ENCODE measurements at regions not wholly inside any gene's neighbourhood (a gene's known extent, or its start where the extent isn't known, plus 50 kb on each side); places are given as distances from the start of the nearest gene placed in this dataset.

DNA sequence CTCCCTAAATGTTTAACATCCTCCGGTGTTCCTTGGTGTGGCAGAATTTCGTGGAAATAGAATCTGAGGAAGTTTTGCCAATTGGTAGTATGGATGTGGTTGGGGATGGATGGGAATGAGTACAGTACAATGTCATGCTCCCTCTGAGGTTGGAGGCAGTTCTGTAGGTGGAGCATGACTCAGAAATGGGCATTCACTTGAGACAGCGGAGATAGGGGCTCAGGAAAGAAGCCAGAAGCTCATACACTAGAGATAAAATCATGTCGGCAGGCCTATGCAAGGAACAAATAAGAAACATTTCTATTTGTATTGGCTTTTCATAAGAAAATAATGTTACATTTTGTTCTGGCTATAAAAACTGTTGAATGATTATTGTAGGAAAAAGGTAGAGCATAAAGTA, 196.0 kb downstream of the URB2 start:
- TF ChIP-seq, protein P1, sequence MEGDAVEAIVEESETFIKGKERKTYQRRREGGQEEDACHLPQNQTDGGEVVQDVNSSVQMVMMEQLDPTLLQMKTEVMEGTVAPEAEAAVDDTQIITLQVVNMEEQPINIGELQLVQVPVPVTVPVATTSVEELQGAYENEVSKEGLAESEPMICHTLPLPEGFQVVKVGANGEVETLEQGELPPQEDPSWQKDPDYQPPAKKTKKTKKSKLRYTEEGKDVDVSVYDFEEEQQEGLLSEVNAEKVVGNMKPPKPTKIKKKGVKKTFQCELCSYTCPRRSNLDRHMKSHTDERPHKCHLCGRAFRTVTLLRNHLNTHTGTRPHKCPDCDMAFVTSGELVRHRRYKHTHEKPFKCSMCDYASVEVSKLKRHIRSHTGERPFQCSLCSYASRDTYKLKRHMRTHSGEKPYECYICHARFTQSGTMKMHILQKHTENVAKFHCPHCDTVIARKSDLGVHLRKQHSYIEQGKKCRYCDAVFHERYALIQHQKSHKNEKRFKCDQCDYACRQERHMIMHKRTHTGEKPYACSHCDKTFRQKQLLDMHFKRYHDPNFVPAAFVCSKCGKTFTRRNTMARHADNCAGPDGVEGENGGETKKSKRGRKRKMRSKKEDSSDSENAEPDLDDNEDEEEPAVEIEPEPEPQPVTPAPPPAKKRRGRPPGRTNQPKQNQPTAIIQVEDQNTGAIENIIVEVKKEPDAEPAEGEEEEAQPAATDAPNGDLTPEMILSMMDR (IDR thresholded peaks at IDR 0.05; ENCODE audit: insufficient read depth, low read depth, low read length, missing control alignments), result no peak
- no peak for DNase-seq (ENCODE audit: low read depth)
- no peak overlapping the region for H3K4me3 ChIP-seq (ENCODE audit: low read length)

- TF ChIP-seq, protein P1 (IDR thresholded peaks at IDR 0.05; ENCODE audit: insufficient read depth, low read depth, low read length, missing control alignments), result no peak
- no peak overlapping the region for H3K4me3 ChIP-seq (ENCODE audit: low read length)
- no peak for DNase-seq (ENCODE audit: low read depth)
Observed at GRCh38 chr1:229825042-229825441, 199.0 kb downstream of the URB2 start.

DNA sequence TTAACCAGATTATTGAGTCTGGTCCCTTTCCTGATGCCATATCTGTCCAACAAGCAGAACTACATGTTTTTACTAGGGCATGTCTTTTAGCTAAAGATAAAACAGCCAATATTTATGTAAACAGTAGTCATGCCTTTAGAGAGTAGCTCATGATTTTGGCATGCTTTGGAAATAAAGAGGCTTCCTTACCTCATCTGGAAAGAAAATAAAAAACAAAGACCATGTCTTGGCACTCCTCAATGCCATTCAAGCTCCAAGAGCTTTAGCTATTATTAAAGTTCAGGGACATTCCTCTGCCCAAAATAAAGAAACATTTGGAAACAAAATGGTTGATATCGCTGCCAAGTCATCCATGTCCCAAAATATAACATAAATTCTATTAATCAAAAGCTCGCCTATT, 202.4 kb downstream of the URB2 start:
- DNase-seq (ENCODE audit: low read depth), result no peak
- no peak overlapping the region for H3K4me3 ChIP-seq (ENCODE audit: low read length)
- TF ChIP-seq, protein P1 (IDR thresholded peaks at IDR 0.05; ENCODE audit: insufficient read depth, low read depth, low read length, missing control alignments), result no peak

- no peak overlapping the region for H3K4me3 ChIP-seq (ENCODE audit: low read length)
- DNase-seq (ENCODE audit: low read depth), result no peak
- TF ChIP-seq, protein P1 (IDR thresholded peaks at IDR 0.05; ENCODE audit: insufficient read depth, low read depth, low read length, missing control alignments), result no peak
Observed at GRCh38 chr1:229832695-229833094, 206.6 kb downstream of the URB2 start.

DNA sequence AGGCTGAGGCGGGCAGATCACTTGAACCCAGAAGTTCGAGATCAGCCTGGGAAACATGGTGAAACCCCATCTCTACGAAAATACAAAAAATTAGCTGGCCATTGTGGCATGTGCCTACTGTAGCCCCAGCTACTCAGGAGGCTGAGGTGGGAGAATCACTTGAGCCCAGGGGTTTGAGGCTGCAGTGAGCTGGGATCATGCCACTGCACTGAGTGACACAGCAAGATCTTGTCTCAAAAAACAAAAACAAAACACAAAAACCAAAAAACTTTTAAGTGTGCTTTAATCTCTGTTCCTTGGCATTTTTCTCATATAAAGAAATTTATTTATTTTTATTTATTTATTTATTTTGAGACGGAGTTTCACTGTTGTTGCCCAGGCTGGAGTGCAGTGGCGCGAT, 208.2 kb downstream of the URB2 start:
- H3K4me3 ChIP-seq (ENCODE audit: low read length), result no peak overlapping the region
- no peak for DNase-seq (ENCODE audit: low read depth)
- TF ChIP-seq, protein P1 (IDR thresholded peaks at IDR 0.05; ENCODE audit: insufficient read depth, low read depth, low read length, missing control alignments), result no peak

- DNase-seq (ENCODE audit: low read depth), result no peak
- no peak overlapping the region for H3K4me3 ChIP-seq (ENCODE audit: low read length)
- TF ChIP-seq, protein P1 (IDR thresholded peaks at IDR 0.05; ENCODE audit: insufficient read depth, low read depth, low read length, missing control alignments), result no peak
Observed at GRCh38 chr1:229835226-229835625, 209.2 kb downstream of the URB2 start.

- no peak for DNase-seq (ENCODE audit: low read depth)
- TF ChIP-seq, protein P1 (IDR thresholded peaks at IDR 0.05; ENCODE audit: insufficient read depth, low read depth, low read length, missing control alignments), result no peak
- H3K4me3 ChIP-seq (ENCODE audit: low read length), result no peak overlapping the region
Observed at GRCh38 chr1:229836324-229836723, 210.3 kb downstream of the URB2 start.
